ENCODE measurements at regions not wholly inside any gene's neighbourhood (a gene's known extent, or its start where the extent isn't known, plus 50 kb on each side); places are given as distances from the start of the nearest gene placed in this dataset.

GRCh38 chr6:81298751-81299150 is 453.7 kb downstream of the TENT5A start:
- ChIA-PET CTCF (no interaction called here), POLR2A (no interaction called here)
- H3K9me3 Mint-ChIP-seq (ENCODE audit: unreplicated experiment): no peaks in the 10 kb centered on the region
- intact Hi-C loops (cut with micrococcal nuclease): no loop called here
- H3K4me3 Mint-ChIP-seq (ENCODE audit: unreplicated experiment): no peak overlapping the region
- H3K27ac Mint-ChIP-seq (ENCODE audit: low read depth, unreplicated experiment): no peak overlapping the region
- no peaks in the 10 kb centered on the region for H3K36me3 Mint-ChIP-seq (ENCODE audit: insufficient read depth, unreplicated experiment)
- no peak for DNase-seq (ENCODE audit: unreplicated experiment)
- BruUV-seq (replicated peaks): no TSS peak
- H3K4me1 Mint-ChIP-seq (ENCODE audit: insufficient read depth, unreplicated experiment): no peaks in the 10 kb centered on the region
- TF ChIP-seq CTCF (IDR thresholded peaks at IDR 0.05; ENCODE audit: unreplicated experiment): no peak
- H3K27me3 Mint-ChIP-seq (ENCODE audit: insufficient read depth, unreplicated experiment): no peaks in the 10 kb centered on the region

- intact Hi-C loops (cut with micrococcal nuclease): no loop called here
- POLR2A ChIA-PET: no interaction called here
- Mint-ChIP-seq H3K4me3 (ENCODE audit: unreplicated experiment) (no peak overlapping the region), H3K36me3 (ENCODE audit: insufficient read depth, unreplicated experiment) (no peaks in the 10 kb centered on the region), H3K9me3 (ENCODE audit: unreplicated experiment) (no peaks in the 10 kb centered on the region), H3K27ac (ENCODE audit: low read depth, unreplicated experiment) (no peak overlapping the region), H3K27me3 (ENCODE audit: insufficient read depth, unreplicated experiment) (no peaks in the 10 kb centered on the region), H3K4me1 (ENCODE audit: insufficient read depth, unreplicated experiment) (no peaks in the 10 kb centered on the region)
- no peak for TF ChIP-seq CTCF (IDR thresholded peaks at IDR 0.05; ENCODE audit: unreplicated experiment)
- CTCF ChIA-PET: no interaction called here
- no TSS peak for BruUV-seq (replicated peaks)
- no peak for DNase-seq (ENCODE audit: unreplicated experiment)
Measured at GRCh38 chr6:81295310-81295709, 457.2 kb downstream of the TENT5A start.

GRCh38 chr6:81293896-81294295 is 458.6 kb downstream of the TENT5A start:
- no peak for DNase-seq (ENCODE audit: unreplicated experiment)
- intact Hi-C loops (cut with micrococcal nuclease): no loop called here
- H3K4me3 Mint-ChIP-seq (ENCODE audit: unreplicated experiment): no peak overlapping the region
- no peak for TF ChIP-seq CTCF (IDR thresholded peaks at IDR 0.05; ENCODE audit: unreplicated experiment)
- POLR2A ChIA-PET: no interaction called here
- no TSS peak for BruUV-seq (replicated peaks)
- no peaks in the 10 kb centered on the region for H3K36me3 Mint-ChIP-seq (ENCODE audit: insufficient read depth, unreplicated experiment)
- CTCF ChIA-PET: interaction anchor here (0.6 kb wide), 2 partner anchors 69 to 129 kb away, joined by 3 read pairs; no protein-coding TSS in a partner anchor
- H3K4me1 Mint-ChIP-seq (ENCODE audit: insufficient read depth, unreplicated experiment): no peaks in the 10 kb centered on the region
- no peaks in the 10 kb centered on the region for H3K27me3 Mint-ChIP-seq (ENCODE audit: insufficient read depth, unreplicated experiment)
- H3K9me3 Mint-ChIP-seq (ENCODE audit: unreplicated experiment): no peaks in the 10 kb centered on the region
- no peak overlapping the region for H3K27ac Mint-ChIP-seq (ENCODE audit: low read depth, unreplicated experiment)

- H3K36me3 Mint-ChIP-seq (ENCODE audit: insufficient read depth, unreplicated experiment): no peaks in the 10 kb centered on the region
- intact Hi-C loops (cut with micrococcal nuclease): no loop called here
- ChIA-PET CTCF (no interaction called here), POLR2A (no interaction called here)
- no peaks in the 10 kb centered on the region for H3K4me1 Mint-ChIP-seq (ENCODE audit: insufficient read depth, unreplicated experiment)
- BruUV-seq (replicated peaks): no TSS peak
- no peak for TF ChIP-seq CTCF (IDR thresholded peaks at IDR 0.05; ENCODE audit: unreplicated experiment)
- H3K27me3 Mint-ChIP-seq (ENCODE audit: insufficient read depth, unreplicated experiment): no peaks in the 10 kb centered on the region
- H3K9me3 Mint-ChIP-seq (ENCODE audit: unreplicated experiment): no peaks in the 10 kb centered on the region
- no peak overlapping the region for H3K4me3 Mint-ChIP-seq (ENCODE audit: unreplicated experiment)
- no peak overlapping the region for H3K27ac Mint-ChIP-seq (ENCODE audit: low read depth, unreplicated experiment)
- DNase-seq (ENCODE audit: unreplicated experiment): no peak
Measured at GRCh38 chr6:81289229-81289628, 463.3 kb downstream of the TENT5A start.

Data from MCF 10A (cell line).